Activated CD8-positive, alpha-beta memory T cell treated with anti-CD3 and anti-CD28 coated beads for 24 hours (primary cell): ENCODE measurements at regions not wholly inside any gene's neighbourhood (a gene's known extent, or its start where the extent isn't known, plus 50 kb on each side); places are given as distances from the start of the nearest gene placed in this dataset.

Source experiments
- DNase-seq: peaks from one replicate; pipeline ENCODE4 v3.0.0-alpha.2; 2020

DNA sequence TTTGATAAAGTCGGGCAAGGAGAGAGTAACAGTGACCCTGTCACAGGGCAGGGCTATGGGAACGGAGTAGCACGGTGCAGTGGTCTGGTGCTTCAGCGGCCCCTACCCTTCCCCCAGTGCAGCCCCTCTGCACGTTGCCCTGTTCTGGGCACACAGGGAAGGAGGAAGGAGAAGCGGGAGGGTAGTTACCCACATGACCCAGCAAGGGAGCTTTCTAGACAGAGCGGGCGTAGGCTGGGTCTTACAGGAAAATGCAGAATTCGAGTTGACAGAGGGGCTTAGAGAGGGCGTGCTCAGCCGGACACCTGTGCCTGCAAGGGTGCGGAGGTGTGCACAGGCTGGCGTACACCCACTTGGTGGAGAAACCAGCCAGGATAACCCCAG is 341.2 kb downstream of the NPHP4 start:
- DNase-seq: no peak

DNA sequence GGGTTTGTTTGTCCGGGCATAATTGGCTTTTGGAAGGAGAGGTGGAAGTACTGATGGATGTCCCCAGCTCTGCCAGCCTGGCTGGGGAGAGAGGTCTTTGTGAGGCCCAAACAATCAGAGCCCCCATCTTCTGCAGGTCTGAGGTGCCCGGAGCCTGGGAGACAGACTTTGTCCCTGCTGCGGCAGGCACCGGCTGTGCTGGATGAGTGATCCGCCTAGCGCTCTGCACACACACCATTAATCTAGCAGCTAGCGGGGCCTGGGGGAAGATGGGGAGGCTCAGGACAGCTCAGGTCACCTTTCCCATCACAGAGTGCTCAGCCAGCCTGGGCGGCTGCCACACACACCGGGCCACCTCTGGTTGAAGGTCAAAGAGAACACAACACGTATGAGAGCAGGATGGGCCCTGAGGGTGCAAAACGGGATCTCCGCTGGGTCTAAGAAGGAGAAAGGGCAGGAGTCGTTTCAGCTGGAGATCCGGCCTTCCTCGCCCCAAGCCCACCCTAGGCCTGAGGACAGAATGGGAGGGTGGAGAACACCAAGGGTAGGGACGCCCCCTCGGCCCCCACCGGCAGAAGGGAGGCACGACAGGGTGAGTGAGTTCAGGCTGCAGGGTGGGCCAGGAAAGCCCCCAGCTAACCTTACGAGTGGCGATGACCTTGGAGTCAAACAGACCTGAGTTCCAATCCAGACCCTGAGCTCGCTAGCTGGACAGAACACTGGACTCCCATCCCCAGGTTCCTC is 341.8 kb downstream of the NPHP4 start:
- peak; percentile 37 for DNase-seq

DNA sequence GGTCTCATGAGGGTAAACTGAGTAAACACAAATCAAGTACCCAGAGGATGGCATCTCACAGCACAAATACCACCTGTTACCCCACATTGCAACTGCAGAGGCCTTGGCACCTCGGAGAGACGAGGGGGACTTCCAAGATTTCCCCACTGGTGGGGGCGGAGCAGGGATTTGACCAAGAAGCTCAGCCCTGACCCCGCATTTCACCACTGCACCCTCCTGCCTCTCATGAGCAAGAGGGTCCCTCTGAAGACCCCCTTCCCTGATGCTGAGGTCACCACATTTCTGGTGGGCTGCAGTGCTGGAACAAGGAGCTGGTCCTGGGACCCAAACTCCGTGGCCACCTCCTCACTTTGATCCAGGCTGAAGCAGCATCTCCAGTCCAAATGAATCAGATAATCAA is 342.4 kb downstream of the NPHP4 start:
- DNase-seq: no peak

DNA sequence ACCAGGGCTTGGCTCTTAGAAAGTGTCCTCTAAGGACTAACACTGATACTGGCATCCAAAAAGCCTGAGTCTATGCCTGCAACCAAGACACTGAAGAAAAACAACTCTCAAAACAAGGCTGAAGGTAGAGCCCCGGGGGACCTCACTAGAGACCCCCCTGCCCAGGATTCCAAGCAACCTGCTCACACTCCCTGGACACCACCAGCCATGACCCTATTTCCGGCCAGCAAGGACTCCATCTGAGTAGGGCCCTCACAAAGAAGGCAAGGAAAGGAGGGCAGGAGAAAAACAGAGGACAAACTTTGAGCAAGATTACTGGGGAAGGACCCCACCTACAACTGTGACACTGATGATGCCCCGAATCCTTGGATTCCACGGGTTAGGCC is 343.1 kb downstream of the NPHP4 start:
- no peak for DNase-seq

DNA sequence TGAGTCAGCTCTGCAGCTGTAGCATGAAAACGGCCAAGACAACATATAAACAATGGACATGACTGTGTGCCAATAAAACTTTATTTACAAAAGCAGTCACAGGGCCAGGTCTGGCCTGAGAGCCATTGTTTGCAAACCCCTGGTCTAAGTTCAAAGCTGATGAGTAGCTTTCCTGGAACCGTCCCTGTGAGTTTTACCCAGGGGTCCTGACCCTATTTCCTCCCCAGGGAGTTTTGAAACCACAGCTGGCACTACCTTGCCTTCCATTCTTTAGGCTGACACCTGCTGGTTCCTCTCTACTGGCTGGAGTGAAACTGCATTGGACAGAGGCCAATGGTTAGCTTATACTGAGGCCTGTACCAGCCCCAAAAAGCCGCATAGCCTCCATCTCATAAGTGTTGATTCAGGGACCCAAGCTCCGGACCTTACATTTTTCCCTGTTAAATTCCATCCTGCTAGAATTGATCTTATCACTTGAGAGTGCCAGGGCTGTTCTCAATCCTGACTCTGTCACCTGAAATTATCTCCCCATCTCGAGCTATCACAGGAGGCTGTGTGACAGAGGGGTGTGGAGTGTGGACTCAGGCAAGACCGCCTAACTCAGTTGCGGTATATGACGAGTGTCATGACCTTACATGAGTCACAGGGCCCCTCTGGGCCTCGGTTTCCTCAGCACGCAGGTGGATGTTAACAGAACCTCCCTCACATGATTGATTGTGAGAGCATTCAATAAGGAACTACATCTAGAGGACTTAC is 343.6 kb downstream of the NPHP4 start:
- DNase-seq: no peak

DNA sequence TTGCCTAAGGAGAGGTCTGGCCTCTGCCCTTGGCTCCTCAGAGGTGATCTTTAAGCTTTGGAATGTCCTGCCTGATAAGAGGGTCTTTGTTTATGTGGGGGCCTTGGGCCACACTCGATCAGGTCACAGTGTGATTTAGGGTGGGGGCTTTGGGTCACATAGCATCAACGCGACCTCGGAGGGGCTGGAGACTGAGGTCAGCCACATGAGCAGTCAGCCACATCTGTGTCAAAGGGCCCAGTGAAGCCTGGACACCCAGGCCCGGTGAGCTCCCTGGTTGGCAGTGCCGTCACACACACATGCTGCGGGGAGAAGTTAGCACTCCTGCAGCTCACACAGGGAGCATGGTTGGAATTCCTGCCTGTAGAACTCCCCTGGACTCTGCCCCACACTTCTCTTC is 345.0 kb downstream of the NPHP4 start:
- DNase-seq: peak; percentile 1

DNA sequence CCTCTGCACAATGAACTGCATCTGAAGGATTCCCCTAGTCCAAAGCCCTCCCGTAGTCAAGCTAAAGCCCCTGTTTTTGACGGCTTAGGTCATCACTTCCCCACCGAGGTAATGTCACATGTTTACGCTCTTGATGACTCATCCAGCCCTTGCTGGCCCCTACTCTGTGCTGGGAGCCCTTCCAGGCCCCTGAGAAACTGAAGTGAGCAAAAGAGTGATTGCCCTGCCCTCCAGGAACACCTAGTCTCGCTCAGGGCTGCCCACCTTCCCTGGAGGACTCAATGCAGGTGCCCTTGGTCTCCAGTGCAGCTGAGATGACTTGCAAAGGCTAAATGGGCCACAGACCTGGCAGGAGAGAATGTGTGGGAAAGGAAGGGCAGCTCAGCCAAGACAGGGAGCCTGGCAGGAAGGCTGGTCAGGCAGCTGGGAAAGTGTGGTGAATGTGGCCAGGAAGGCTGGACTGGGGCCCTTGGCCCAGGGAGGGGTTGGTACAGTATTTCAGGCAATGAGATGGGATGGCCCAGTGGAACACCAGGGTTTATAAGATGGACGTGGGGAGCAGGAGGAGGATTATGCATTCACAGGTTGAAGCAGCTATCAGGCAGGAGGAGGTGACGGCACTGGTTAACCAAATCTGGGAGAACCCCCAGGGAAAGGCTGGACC is 345.6 kb downstream of the NPHP4 start:
- peak; percentile 35 for DNase-seq

DNA sequence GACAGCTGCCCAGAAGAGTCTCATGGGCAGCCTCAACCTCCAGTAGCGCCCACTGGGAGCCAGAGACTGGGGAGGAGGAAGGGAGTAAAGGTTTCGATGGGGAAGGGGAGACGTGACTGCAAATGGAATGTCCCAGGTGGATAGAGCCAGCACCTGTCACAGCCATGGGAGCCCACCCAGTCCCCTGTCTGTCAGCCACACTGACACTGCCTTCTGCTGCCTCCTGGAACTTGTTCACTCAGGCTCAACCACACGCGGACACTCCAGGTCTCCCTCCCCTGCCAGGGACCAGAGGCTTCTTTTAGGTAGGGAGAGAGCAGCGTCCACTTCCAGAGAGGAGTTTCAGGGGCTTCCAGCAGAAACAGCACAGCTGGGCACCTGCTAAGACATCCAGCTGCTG is 346.3 kb downstream of the NPHP4 start:
- peak; percentile 42 for DNase-seq

DNA sequence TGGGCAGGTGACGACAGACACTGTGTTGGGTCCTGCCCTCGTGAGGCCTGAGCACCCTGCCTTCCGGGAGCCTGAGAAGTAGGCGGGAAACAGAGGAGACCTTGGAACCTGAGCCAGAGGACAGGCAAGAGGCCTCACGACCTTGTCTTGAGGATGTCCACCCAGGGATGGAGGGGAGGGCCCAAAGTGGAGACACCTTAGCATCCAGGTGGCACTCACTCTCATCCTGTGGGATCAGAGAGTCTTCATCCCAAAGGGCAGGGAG is 347.2 kb downstream of the NPHP4 start:
- peak; percentile 28 for DNase-seq

DNA sequence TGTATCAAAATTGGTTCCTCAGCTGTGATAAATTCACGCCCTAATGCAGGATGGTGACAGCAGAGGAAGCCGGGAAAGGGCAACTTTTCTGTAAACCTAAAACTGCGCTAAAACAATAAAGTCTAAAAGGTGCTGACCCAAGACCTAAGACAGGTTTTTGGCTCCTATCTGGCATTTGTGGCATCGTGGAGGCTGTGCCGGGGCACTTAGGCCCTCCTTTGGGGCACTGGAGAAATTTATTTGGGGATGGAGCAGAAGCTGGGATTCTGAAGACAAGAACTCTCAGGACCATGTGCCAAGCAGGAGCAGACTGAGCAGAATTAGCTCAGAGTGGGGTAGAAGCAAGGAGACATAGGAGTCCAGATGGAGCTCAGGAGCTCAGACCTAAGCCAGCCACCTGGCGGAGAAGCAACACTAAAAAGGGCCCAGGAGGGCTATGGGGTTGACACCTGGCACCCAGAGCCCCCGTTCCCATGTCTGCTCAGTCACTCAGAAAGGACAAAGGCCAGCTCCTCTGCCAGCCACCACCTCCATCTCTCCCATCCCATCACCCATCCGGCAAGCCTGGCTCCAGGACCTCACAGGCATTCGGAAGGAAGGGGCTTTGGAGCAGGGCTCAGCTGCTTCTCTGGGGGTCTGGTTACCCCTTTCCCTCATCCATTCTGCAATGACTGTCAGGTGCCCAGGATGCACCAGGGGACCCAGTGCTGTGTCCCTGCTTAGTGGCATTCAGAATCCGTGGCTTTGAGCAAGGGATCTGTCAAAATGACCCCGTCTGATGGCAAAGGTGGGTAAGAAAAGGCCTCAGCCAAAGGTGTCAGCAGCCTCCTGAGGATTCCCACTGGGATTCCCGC is 347.7 kb downstream of the NPHP4 start:
- DNase-seq: peak; percentile 38

DNA sequence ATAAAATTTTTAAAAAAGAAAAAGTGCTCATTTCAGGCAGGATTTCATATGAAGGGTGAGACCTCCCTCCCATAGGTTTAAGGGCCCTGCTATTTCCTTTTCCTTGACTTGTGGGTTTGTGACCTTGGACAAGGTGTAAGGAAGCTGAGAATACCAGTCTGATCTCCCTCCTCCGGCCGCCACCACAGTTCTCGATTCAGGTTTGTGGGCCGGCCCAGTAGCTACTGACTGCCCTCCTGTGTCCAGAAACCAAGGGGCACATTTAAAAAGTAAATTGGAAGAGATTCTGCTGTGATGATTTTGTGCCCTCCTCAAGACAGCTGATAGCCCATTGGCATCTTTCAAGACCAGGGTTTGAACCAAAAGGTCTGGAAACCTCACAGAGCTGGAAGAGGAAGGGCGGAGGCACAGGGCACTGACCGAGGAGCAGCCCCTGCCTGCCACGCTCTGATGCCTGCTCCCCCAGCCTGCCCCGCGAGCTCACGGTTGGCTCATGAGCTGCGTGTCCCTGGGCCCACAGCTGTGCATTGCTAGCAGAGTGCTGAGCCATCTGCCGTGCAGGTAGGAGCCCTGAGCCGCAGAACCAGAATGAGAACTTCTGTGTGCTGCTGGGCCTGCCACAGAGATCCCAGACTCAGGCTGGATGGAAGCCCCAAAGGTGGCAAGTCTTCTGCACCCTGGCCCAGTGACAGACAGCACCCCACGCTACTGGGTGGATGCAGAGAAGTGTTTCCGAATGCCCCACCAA is 348.7 kb downstream of the NPHP4 start:
- peak; percentile 21 for DNase-seq

DNA sequence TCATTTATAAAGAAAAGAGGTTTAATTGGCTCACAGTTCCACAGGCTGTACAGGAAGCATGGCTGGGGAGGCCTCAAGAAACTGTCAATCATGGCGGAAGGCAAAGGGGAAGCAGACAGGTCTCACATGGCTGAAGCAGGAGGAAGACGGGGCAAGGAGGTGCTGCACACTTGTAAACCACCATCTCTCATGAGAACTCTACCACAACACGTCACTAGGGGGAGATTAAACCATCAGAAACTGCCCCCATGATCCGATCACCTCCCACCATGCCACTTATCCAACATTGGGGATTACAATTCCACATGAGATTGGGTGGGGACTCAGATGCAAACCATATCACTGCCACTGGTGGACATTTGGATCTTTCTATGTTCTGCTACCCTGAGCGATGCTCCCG is 351.4 kb downstream of the NPHP4 start:
- no peak for DNase-seq

DNA sequence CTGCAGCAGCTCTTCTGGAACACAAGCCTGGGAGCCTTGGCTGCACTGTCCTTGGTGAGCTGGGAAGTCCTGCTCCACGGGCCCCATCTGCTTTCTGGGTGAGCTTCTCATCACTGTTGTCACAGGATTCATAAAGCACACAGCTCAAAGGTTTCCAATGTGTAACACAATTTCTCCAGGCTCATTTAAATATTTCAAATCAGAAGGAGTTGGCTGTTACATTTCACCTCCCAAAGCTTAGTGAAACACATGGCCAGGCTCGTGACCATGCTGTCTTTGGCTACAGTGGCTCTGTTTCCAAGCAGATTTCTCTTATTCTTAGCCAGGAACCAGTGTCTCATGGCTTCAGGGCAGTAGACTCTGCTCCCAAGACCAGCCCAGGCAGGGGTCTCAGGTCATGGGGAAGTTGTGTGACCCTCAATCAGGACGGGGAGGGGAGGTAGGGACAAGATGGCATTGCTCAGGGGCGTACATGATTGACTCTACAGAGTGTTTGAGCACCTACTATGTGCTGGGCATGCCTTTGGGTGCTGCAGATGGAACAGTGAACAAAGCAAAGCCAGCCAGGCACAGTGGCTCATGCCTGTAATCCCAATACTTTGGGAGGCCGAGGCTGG is 353.0 kb downstream of the NPHP4 start:
- no peak for DNase-seq

DNA sequence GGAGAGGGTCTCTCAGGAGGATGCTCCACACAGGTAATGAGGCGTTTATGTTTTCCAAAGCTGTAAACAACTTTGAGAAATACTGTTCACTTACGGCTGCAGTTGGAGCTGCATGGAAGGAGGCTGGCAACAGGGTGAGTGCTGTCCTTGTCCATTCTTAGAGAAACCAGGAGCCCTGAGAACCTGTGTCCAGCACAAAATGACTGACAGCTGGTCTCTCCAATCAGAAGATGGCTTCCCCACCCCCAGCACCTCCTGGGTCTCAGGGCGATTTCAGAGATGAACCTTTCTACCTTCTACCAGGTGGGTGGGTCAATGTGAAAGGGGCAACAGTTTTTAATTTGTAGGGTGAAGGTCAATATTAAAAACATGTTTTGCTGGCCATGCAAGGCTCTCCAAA is 353.6 kb downstream of the NPHP4 start:
- DNase-seq: no peak

DNA sequence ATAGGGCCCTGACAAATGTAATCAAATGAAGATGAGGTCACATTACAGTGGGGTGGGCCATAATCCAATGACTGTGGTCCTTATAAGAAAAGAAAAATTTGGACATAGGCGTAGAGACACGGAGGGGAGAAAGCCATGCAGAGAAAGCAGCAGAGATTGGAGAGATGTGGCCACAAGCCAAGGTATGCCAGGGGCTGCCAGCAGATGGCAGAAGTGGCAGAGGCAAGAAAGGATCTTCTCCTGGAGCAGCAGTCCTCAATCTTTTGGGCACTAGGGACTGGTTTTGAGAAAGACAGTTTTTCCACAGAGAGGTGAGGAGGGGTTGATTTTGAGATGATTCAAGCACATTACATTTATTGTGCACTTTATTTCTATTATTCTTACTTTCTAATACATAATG is 355.1 kb downstream of the NPHP4 start:
- DNase-seq: peak; percentile 50

DNA sequence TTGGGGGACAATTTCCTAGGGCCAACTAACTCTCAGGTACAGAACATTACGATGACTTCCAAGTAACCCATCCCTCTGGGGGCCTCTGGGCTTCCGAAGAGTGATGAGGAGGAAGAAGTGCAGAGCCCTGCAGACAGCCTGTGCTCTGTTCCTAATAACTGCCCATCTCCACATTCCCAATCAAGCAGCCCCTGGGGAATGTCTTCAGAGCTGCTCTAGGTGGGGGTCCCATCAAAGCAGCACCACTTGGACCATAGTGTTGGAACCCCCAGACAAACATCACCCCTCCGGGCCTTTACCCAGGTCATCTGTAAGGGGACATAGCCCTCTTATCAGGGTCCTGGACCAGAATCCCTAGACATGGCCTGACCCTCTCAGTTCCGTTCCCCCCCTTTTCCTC is 357.3 kb downstream of the NPHP4 start:
- DNase-seq: peak; percentile 7

DNA sequence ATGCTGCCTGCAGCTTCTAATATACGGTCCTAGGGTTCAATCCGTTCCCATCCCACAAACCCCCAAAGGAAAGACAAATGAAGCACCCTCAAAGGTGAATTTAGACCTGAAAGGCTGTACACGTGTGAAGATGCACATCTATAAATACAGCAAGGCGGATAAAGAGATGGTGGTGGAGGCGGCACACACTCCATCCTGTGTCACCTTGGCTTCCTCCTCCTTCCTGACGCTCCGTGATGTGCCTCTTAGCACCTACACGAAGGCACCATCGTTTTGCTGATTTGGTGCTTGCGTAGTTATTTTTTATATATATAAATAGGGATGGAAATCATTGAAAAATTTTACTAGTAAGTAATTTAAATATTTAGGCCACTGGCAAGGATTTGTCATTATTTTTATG is 359.4 kb downstream of the NPHP4 start:
- no peak for DNase-seq

DNA sequence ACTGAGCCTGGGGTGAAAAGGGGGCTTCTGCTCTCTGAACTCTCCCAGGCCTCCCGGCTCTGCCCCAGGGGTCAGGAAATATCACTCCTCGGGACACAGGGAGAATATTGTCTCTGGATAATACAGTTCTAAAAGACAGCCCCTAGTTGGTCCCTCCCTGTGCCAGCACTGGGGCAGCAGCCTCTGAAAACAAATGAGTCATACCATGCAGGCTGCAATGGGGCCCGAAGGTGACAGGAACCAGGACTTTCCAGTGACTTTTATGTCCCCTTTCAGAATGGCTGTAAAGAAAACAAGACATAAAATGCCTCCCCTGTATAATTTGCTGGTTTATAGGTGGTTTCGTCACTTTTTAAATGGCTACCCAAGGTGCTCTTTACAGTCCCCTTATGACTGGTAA is 360.0 kb downstream of the NPHP4 start:
- DNase-seq: no peak

DNA sequence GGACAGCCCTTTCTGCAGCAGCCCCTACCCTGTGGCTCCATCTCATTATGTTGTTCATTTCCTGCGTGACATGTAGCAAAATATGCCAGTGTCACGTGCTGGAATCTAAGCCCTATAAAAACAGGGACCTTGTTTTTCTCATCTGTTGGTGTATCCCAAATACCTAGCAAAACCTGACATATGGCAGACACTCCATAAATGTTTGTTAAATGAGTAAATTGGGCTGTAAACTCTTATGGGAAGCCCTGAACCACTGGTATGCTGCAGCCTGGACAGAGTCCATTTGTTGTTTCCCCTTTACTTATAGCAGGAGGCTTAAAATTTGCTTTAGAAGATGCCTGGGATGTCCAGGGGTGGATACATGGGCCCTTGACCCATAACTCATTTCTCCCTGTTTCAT is 363.8 kb downstream of the NPHP4 start:
- no peak for DNase-seq

DNA sequence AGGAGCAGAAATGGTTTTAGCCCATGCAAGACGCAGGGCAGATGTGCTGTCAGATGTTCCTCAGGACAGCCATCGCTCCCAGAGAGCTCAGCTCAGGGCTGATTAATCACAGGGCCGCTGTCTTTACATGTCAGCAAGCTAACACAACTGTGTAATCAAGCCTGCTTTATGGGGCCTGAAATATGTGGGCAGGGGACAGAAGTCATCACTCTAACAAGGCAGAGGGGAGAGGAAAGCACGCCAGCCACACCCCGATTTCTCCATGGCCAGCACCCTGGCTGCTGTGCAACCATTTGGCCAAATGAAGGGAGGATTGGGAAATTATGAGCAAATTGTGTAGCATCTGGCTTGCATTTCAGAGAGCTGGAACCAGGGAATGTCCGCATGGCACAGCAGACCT is 368.8 kb downstream of the NPHP4 start:
- DNase-seq: no peak

DNA sequence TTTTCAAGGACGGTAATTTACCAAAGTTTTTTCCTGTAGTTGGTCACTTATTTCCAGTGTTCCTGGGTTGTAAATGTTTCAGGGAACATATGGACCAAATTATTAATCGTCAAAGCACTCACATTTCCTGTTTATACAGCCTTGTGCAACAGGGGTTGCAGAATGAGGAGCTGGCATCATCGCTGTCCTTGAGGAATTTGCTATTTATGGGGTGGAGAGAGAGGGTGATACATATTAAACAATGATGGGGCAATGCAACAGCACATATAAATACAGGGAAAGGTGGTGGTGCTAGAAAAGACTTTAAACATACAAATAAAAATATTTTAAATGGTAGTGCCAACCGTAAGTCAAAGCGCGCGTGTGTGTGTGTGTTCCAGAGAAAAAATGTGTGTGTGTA is 369.8 kb downstream of the NPHP4 start:
- no peak for DNase-seq

DNA sequence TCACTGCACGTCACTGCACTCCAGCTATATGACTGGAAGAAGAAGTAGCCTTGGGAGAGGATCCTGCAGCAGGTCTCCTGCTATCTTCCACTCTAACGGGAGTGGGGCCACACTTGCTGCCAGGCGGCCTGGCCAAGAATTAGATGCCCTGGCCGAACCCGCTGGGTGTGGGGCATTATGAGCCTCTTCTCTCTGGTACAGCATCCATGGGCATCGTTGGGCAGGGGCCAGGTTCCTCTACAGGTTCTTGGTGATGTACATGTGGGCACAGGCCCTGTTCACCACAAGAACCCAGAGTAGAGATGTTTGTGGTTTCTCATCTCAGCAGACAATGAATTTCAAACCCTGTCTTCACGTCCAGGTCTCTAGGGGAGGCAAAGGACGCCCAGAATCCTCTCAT is 370.5 kb downstream of the NPHP4 start:
- DNase-seq: no peak
